ENCODE measurements at regions not wholly inside any gene's neighbourhood (a gene's known extent, or its start where the extent isn't known, plus 50 kb on each side); places are given as distances from the start of the nearest gene placed in this dataset.

DNA sequence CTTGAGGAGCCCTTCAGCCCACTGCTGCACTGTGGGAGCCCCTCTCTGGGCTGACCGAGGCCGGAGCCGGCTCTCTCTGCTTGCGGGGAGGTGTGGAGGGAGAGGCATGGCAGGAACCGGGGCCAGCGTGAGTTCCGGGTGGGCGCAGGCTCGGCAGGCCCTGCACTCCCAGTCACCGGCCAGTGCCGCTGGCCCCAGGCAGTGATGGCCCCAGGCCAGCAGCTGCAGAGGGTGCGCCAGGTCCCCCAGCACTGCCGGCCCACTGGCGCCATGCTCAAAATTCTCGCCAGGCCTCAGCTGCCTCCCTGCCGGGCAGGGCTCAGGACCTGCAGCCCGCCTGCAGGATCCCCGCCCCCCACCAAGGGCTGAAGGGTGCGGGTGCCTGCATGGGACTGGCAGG is 128.4 kb upstream of the STARD3NL start:
- DNase-seq (ENCODE audit: low read depth) = no peak
- no peaks in the 10 kb centered on the region for H3K36me3 ChIP-seq (ENCODE audit: insufficient read depth, low read length)
- no peak overlapping the region for H3K4me3 ChIP-seq (ENCODE audit: insufficient read depth, low read depth, low read length)
- H3K9me3 ChIP-seq (ENCODE audit: insufficient read depth, low read depth, low read length) = peaks cover 4% of the 10 kb centered on the region
- H3K27me3 ChIP-seq (ENCODE audit: insufficient read depth, low read length) = no peaks in the 10 kb centered on the region
- H2AFZ ChIP-seq (ENCODE audit: low read depth, low read length) = no peak overlapping the region
- Mint-ChIP-seq H3K27me3 (ENCODE audit: low read depth, unreplicated experiment) (no peaks in the 10 kb centered on the region), H3K36me3 (ENCODE audit: low read depth, unreplicated experiment) (no peaks in the 10 kb centered on the region), H3K4me1 (ENCODE audit: low read depth, unreplicated experiment) (no peaks in the 10 kb centered on the region), H3K4me3 (ENCODE audit: unreplicated experiment) (no peak overlapping the region), H3K9me3 (ENCODE audit: unreplicated experiment) (peaks cover 5% of the 10 kb centered on the region), H3K27ac (ENCODE audit: unreplicated experiment) (no peak overlapping the region)
- no peak for FAIRE-seq
- no peak overlapping the region for H3K4me2 ChIP-seq (ENCODE audit: low read length)
- no peaks in the 10 kb centered on the region for H3K79me2 ChIP-seq (ENCODE audit: insufficient read depth, low read length)
- H3K9ac ChIP-seq (ENCODE audit: low read length) = no peak overlapping the region
- TF ChIP-seq, protein P1, sequence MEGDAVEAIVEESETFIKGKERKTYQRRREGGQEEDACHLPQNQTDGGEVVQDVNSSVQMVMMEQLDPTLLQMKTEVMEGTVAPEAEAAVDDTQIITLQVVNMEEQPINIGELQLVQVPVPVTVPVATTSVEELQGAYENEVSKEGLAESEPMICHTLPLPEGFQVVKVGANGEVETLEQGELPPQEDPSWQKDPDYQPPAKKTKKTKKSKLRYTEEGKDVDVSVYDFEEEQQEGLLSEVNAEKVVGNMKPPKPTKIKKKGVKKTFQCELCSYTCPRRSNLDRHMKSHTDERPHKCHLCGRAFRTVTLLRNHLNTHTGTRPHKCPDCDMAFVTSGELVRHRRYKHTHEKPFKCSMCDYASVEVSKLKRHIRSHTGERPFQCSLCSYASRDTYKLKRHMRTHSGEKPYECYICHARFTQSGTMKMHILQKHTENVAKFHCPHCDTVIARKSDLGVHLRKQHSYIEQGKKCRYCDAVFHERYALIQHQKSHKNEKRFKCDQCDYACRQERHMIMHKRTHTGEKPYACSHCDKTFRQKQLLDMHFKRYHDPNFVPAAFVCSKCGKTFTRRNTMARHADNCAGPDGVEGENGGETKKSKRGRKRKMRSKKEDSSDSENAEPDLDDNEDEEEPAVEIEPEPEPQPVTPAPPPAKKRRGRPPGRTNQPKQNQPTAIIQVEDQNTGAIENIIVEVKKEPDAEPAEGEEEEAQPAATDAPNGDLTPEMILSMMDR (IDR thresholded peaks at IDR 0.05; ENCODE audit: insufficient read depth, low read depth, low read length) = no peak
- TF ChIP-seq EZH2 (IDR thresholded peaks at IDR 0.05; ENCODE audit: insufficient read depth, low read length) = no peak
- no peaks in the 10 kb centered on the region for H3K4me1 ChIP-seq (ENCODE audit: insufficient read depth, low read length)
- no peak overlapping the region for H3K27ac ChIP-seq (ENCODE audit: low read depth, low read length)
- no peaks in the 10 kb centered on the region for H4K20me1 ChIP-seq (ENCODE audit: insufficient read depth, low read length)

DNA sequence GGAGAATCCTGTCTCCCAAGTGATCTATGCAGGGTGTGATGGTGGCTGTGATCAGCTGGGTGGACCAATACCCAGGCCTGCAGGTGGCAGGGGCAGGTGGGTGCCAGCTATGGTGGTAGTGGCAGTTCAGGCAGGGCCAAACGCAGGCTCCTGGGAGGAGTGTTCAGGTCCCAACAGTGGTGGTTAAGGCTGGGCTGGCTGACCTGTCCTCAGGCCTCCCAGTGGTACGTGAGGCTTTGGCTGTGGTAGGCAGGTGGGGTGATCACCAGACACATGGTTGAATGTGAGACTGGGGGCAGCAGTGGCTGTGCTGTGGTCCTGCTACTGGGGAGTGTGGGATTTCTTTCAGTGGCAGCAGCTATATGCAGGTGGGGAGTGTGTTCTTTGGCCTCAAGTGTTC is 126.7 kb upstream of the STARD3NL start:
- H3K4me3 ChIP-seq (ENCODE audit: insufficient read depth, low read depth, low read length) = no peak overlapping the region
- no peaks in the 10 kb centered on the region for H4K20me1 ChIP-seq (ENCODE audit: insufficient read depth, low read length)
- Mint-ChIP-seq H3K36me3 (ENCODE audit: low read depth, unreplicated experiment) (no peaks in the 10 kb centered on the region), H3K27ac (ENCODE audit: unreplicated experiment) (no peak overlapping the region), H3K9me3 (ENCODE audit: unreplicated experiment) (peaks cover 5% of the 10 kb centered on the region), H3K4me1 (ENCODE audit: low read depth, unreplicated experiment) (no peaks in the 10 kb centered on the region), H3K27me3 (ENCODE audit: low read depth, unreplicated experiment) (no peaks in the 10 kb centered on the region), H3K4me3 (ENCODE audit: unreplicated experiment) (no peak overlapping the region)
- peaks cover 4% of the 10 kb centered on the region for H3K9me3 ChIP-seq (ENCODE audit: insufficient read depth, low read depth, low read length)
- no peaks in the 10 kb centered on the region for H3K36me3 ChIP-seq (ENCODE audit: insufficient read depth, low read length)
- no peak for DNase-seq (ENCODE audit: low read depth)
- no peaks in the 10 kb centered on the region for H3K27me3 ChIP-seq (ENCODE audit: insufficient read depth, low read length)
- no peaks in the 10 kb centered on the region for H3K79me2 ChIP-seq (ENCODE audit: insufficient read depth, low read length)
- no peak overlapping the region for H2AFZ ChIP-seq (ENCODE audit: low read depth, low read length)
- H3K9ac ChIP-seq (ENCODE audit: low read length) = no peak overlapping the region
- H3K4me1 ChIP-seq (ENCODE audit: insufficient read depth, low read length) = no peaks in the 10 kb centered on the region
- H3K4me2 ChIP-seq (ENCODE audit: low read length) = no peak overlapping the region
- H3K27ac ChIP-seq (ENCODE audit: low read depth, low read length) = no peak overlapping the region
- TF ChIP-seq EZH2 (IDR thresholded peaks at IDR 0.05; ENCODE audit: insufficient read depth, low read length) = no peak
- TF ChIP-seq, protein P1 (IDR thresholded peaks at IDR 0.05; ENCODE audit: insufficient read depth, low read depth, low read length) = no peak
- FAIRE-seq = no peak

DNA sequence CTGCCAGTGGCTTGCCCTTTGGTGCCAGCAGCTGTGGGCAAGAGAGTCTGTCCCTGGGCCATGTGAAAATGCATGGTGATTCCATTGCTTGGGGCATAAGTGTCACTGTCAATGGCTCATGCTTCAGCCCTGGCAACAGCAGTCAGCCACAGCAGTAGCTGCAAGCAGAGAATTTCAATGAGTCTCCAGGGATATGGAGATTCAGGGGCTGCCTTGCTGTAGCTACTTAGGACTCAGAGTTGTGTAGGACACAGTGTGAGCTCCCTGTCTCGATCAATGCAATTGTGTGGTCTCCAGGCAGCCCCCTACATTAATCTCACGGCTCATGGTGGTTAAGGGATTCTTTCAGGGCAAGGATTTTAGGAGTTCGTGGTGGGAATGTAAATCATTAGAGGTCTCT is 126.3 kb upstream of the STARD3NL start:
- H3K4me3 Mint-ChIP-seq (ENCODE audit: unreplicated experiment) = no peak overlapping the region

More for the DNA sequence above, 126.3 kb upstream of the STARD3NL start:
- FAIRE-seq (no peak), DNase-seq (ENCODE audit: low read depth) (no peak)
- no peaks in the 10 kb centered on the region for H3K36me3 ChIP-seq (ENCODE audit: insufficient read depth, low read length)
- H3K9me3 ChIP-seq (ENCODE audit: insufficient read depth, low read depth, low read length) = peaks cover 4% of the 10 kb centered on the region
- no peak overlapping the region for H3K4me2 ChIP-seq (ENCODE audit: low read length)
- H3K79me2 ChIP-seq (ENCODE audit: insufficient read depth, low read length) = no peaks in the 10 kb centered on the region
- no peaks in the 10 kb centered on the region for H3K4me1 Mint-ChIP-seq (ENCODE audit: low read depth, unreplicated experiment)
- TF ChIP-seq, protein P1 (IDR thresholded peaks at IDR 0.05; ENCODE audit: insufficient read depth, low read depth, low read length) = no peak
- no peak overlapping the region for H2AFZ ChIP-seq (ENCODE audit: low read depth, low read length)
- no peaks in the 10 kb centered on the region for H4K20me1 ChIP-seq (ENCODE audit: insufficient read depth, low read length)
- H3K4me1 ChIP-seq (ENCODE audit: insufficient read depth, low read length) = no peaks in the 10 kb centered on the region
- no peaks in the 10 kb centered on the region for H3K27me3 Mint-ChIP-seq (ENCODE audit: low read depth, unreplicated experiment)
- no peak overlapping the region for H3K27ac Mint-ChIP-seq (ENCODE audit: unreplicated experiment)
- no peak overlapping the region for H3K9ac ChIP-seq (ENCODE audit: low read length)
- no peak overlapping the region for H3K27ac ChIP-seq (ENCODE audit: low read depth, low read length)
- no peaks in the 10 kb centered on the region for H3K36me3 Mint-ChIP-seq (ENCODE audit: low read depth, unreplicated experiment)
- H3K27me3 ChIP-seq (ENCODE audit: insufficient read depth, low read length) = no peaks in the 10 kb centered on the region
- H3K4me3 ChIP-seq (ENCODE audit: insufficient read depth, low read depth, low read length) = no peak overlapping the region
- H3K9me3 Mint-ChIP-seq (ENCODE audit: unreplicated experiment) = peaks cover 5% of the 10 kb centered on the region

Data from astrocyte (in vitro differentiated cells and primary cell).